ENCODE measurements at regions not wholly inside any gene's neighbourhood (a gene's known extent, or its start where the extent isn't known, plus 50 kb on each side); places are given as distances from the start of the nearest gene placed in this dataset.
"Not testable (repeated sequence)": the region's sequence is repeated elsewhere in the genome, so short reads cannot be mapped to it uniquely, and the experiment has no call there.

- DNase-seq = peak in 1 of 2 experiments; percentile 16
These were observed 794.8 kb downstream of the MCTP2 start for GRCh38 chr15:95025924-95026728.

- DNase-seq = no peak
These were observed 796.6 kb downstream of the MCTP2 start for GRCh38 chr15:95027981-95028380.

GRCh38 chr15:95032156-95032555 is 800.8 kb downstream of the MCTP2 start:
- no peak for DNase-seq

- no peak for DNase-seq
These were observed 803.7 kb downstream of the MCTP2 start for GRCh38 chr15:95035106-95035505.

- no peak for DNase-seq
These were observed 809.9 kb downstream of the MCTP2 start for GRCh38 chr15:95041297-95041696.

GRCh38 chr15:95043236-95043932 is 812.0 kb downstream of the MCTP2 start:
- not testable (repeated sequence) for DNase-seq

- DNase-seq = no peak
These were observed 812.6 kb downstream of the MCTP2 start for GRCh38 chr15:95043933-95044313.

GRCh38 chr15:95044745-95045417 is 813.5 kb downstream of the MCTP2 start:
- no peak for DNase-seq

DNA sequence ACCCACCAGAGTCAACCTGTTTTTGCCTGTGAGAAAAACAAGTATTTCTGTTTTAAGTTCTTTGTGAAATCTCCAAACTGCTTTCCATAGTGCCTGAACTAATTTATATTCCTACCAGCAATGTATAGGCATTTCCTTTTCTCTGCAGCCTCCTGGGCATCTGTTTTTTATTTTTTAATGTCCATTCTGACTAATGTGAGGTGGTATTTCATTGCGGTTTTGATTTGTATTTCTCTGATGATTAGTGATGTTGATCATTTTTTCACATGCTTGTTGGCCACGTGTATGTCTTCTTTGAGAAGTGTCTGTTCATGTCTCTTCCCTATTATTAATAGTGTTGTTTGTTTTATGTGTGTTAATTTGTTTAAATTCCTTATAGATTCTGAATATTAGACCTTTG is 820.5 kb downstream of the MCTP2 start:
- no peak for DNase-seq

DNA sequence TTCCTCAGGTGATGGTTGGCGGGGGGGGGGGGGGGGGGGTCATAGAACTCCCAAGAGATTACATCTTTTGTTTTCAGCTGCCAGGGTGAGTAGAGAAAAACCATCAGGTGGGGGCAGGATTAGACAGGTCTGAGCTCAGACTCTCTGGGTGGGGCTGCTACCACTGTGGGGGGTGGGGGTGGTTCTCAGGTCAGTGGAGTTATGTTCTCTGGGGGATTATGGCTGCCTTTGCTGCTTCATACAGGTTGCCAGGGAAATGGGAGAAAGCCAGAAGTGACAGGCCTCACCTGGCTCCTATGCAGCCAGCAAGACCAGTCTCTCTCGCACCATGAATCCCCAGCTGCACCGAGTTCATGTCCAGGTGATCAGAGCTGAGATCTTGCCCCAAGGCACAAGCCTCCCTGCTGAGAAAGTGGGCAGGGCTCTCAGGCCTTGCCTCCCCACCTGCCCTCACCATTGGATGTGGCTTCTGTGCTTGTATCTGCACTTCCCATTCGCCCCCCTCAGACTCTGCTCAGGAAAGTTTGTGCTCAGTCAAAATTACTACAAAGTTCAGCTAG is 828.1 kb downstream of the MCTP2 start:
- no peak for DNase-seq

GRCh38 chr15:95068701-95069521 is 837.5 kb downstream of the MCTP2 start:
- no peak for DNase-seq

DNA sequence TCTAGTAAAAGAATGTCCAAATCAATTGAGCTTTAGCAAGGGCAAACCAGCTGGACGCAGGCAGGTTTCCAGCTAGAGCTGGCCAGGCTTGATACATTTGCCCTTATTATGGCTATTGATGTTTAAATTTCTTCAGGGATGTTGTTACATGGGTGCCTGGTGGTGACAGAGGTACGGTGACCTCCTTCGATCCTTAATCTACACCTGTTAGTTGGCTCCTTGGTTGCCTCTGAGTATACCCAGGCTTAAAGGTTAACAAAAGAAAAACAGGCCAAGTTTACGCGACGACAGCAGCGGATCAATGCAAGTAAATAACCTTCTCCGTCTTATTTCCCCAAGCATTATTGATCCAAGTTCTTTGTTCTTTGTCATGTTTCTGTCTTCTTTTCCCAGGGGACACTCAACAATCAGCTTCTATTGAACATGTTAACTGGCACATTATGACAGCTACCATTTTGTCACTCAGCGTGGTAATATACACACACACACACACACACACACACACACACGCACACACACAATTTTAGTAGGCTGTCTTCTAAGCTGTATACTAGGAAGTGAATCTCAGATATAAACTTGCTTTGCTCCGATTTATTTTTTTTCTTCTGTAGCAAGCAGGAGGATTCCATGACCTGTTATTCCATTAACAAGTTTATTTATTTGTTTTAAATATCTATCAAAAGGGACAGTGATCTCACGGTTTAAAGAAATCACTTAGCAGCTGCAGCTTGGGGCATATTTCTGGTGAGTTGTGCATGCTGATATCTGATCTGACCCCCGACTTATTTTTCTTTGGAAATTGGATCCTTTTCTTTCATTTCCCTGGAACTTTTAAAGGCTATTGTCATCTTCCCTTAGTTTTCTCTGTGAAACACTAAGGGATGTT is 844.7 kb downstream of the MCTP2 start:
- no peak for DNase-seq

GRCh38 chr15:95076678-95076990 is 845.3 kb downstream of the MCTP2 start:
- DNase-seq = no peak

DNA sequence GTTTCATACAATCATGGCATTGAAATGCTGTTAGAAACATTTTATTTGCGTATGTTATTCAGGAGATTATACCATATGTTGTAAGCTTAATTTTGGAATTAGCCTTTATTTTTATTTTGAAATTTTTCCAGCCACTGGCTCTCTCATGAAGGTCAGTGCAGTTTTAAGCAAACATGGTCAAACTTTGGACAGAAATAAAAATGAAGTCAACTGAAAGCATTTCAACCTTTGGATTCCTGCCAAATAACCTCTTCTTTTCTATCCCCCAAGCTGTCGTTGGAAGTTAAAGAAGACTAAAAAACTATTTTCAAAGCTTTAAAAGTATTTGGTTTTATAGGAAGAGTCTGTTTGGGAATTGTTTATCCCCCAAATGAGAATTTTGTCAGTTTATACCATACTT is 846.6 kb downstream of the MCTP2 start:
- DNase-seq = no peak

GRCh38 chr15:95080228-95080627 is 848.9 kb downstream of the MCTP2 start:
- DNase-seq = not testable (repeated sequence)

GRCh38 chr15:95085056-95085455 is 853.7 kb downstream of the MCTP2 start:
- no peak for DNase-seq

DNA sequence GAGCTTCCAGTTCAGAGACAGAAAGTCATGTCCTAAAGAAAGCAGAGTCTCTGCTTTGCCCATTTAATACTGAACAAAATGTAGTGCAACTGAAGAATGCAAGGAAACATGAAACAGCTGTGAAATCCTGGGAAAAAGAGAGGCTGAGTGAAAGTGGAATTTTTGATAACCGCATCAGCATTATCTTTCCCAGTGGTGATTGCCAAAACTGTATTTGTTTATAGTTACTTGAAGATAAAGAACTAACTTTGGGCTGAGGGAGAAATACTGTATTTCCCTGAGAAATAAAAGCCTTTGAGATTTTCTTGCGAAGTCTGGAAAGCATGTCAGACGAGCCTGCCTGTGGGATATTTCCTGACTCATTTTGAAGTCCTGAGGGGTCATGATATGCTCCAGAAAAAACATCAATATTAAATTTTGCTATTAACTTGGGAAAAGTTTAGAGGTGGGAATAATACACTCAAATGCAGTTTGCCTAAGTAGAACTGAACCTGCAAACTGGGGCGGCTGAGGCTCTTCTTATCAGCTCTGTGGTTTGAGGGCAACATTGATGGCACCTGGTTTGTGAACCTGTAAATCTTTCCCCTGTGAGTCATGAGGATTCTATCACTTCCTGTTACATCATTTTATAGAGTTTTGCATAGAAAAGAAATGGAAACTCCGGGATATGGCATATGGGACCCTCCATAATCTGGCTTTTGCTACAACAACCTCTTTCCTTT is 855.3 kb downstream of the MCTP2 start:
- DNase-seq = no peak

GRCh38 chr15:95087253-95087609 is 855.9 kb downstream of the MCTP2 start:
- no peak for DNase-seq

- no peak for DNase-seq
These were observed 860.1 kb downstream of the MCTP2 start for GRCh38 chr15:95091444-95091843.

- DNase-seq = no peak
These were observed 863.9 kb downstream of the MCTP2 start for GRCh38 chr15:95095250-95095649.

DNA sequence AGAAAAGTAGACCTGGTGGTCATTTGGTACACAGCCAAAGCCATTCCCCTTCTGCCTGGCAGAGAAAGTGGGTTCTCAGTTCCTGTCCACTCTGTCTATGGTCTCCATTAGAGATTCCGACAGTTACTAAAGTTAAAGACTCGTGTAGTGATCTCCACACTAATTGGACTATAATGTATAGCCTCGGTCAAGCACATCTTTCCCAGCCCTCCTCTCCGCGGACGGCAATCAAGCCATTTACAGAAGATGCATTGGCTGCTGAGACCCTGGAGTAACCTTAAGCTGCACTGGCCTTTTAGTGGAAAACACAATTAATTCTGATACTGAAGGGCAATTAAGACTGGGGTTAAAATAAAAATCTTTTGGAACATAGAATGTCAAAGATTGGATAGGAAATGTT is 865.3 kb downstream of the MCTP2 start:
- DNase-seq = no peak

Measured in SHP77 (cell line).